ENCODE measurements at regions not wholly inside any gene's neighbourhood (a gene's known extent, or its start where the extent isn't known, plus 50 kb on each side); places are given as distances from the start of the nearest gene placed in this dataset.

DNA sequence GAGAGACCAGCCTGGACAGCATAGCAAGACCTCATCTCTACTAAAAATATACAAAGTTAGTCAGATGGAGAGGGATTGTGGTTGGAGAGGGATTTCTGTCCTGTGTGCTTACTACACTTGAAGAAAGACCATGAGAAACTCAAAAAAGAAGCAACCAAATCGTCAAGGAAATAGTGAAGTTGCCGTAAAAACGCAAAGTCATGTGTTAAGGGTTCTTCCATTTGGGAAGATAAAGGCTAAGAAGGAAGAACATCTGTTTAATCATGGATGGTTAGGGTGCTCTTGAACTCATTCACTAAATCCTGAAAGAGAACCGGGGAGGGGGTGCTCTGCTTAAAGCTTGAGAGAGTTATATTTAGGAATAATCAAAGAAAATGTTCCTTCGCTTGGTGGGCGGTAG is 59.8 kb upstream of the KDM7A start:
- TF ChIP-seq, protein P1, sequence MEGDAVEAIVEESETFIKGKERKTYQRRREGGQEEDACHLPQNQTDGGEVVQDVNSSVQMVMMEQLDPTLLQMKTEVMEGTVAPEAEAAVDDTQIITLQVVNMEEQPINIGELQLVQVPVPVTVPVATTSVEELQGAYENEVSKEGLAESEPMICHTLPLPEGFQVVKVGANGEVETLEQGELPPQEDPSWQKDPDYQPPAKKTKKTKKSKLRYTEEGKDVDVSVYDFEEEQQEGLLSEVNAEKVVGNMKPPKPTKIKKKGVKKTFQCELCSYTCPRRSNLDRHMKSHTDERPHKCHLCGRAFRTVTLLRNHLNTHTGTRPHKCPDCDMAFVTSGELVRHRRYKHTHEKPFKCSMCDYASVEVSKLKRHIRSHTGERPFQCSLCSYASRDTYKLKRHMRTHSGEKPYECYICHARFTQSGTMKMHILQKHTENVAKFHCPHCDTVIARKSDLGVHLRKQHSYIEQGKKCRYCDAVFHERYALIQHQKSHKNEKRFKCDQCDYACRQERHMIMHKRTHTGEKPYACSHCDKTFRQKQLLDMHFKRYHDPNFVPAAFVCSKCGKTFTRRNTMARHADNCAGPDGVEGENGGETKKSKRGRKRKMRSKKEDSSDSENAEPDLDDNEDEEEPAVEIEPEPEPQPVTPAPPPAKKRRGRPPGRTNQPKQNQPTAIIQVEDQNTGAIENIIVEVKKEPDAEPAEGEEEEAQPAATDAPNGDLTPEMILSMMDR (conservative IDR thresholded peaks at IDR 0.05; ENCODE audit: low read depth, low read length), result no peak
- TF ChIP-seq EZH2phosphoT487 (IDR thresholded peaks at IDR 0.05; ENCODE audit: borderline replicate concordance, low read length) (no peak), EZH2 (IDR thresholded peaks at IDR 0.05; ENCODE audit: low read length, unreplicated experiment) (no peak)
